IMR-90 (cell line): ENCODE measurements at regions not wholly inside any gene's neighbourhood (a gene's known extent, or its start where the extent isn't known, plus 50 kb on each side); places are given as distances from the start of the nearest gene placed in this dataset.

Source experiments
- ATAC-seq: fragments of 200-7000 bp; cut with Tn5 transposase; 2 replicates; pipeline ENCODE4 v1.9.1; 2020; ENCODE audit warnings: low read depth, mild to moderate bottlenecking, moderate library complexity
- BruUV-seq: library from RNA; stranded (reverse); fragments of 400-500 nt; replicated peaks from 2 replicates; lab custom pipeline; 2021; lab: Mats Ljungman, UMichigan
- CTCF ChIA-PET: fragments of 300-600 bp; formaldehyde crosslinking; extraction: SDS; loops from one replicate; lab custom pipeline; 2021; ENCODE audit warnings: antibody characterized with exemption; lab: Yijun Ruan, JAX
- POLR2A ChIA-PET: fragments of 300-600 bp; sonication (Branson Sonifier 250); formaldehyde crosslinking; loops from one replicate; lab custom pipeline; 2022; ENCODE audit warnings: antibody characterized with exemption; ENCODE audit not compliant: unreplicated experiment; lab: Charles Lee
- DNase-seq: peaks from one replicate; pipeline ENCODE4 v3.0.0; 2013
- H2AFZ ChIP-seq: replicated peaks from 2 replicates; pipeline ENCODE3; 2013; ENCODE audit warnings: low read length, mild to moderate bottlenecking; ENCODE audit not compliant: poor library complexity
- H2AK5ac ChIP-seq: 2 replicates; pipeline ENCODE4 v1.6.1; 2013; ENCODE audit warnings: low read depth, low read length, inconsistent platforms
- H2AK9ac ChIP-seq: replicated peaks from 2 replicates; pipeline ENCODE3; 2013; ENCODE audit warnings: mild to moderate bottlenecking, low read depth, low read length, moderate library complexity; ENCODE audit not compliant: poor library complexity
- H2BK120ac ChIP-seq: 2 replicates; pipeline ENCODE4 v1.6.1; 2013; ENCODE audit warnings: low read depth, low read length, inconsistent platforms
- H2BK15ac ChIP-seq: 3 replicates; pipeline ENCODE4 v1.6.1; 2013; ENCODE audit warnings: low read depth, low read length, inconsistent platforms
- H2BK20ac ChIP-seq: 2 replicates; pipeline ENCODE4 v1.6.1; 2013; ENCODE audit warnings: low read depth, mild to moderate bottlenecking, inconsistent platforms, low read length, moderate library complexity
- H2BK5ac ChIP-seq: 2 replicates; pipeline ENCODE4 v1.6.1; 2013; ENCODE audit warnings: mild to moderate bottlenecking, low read depth, low read length, inconsistent platforms; ENCODE audit not compliant: poor library complexity, severe bottlenecking
- H3K14ac ChIP-seq: replicated peaks from 2 replicates; pipeline ENCODE4 v1.6.1; 2013; ENCODE audit warnings: low read depth, low read length, inconsistent platforms
- H3K18ac ChIP-seq: 2 replicates; pipeline ENCODE4 v1.6.1; 2013; ENCODE audit warnings: low read depth, low read length, control low read depth
- H3K23ac ChIP-seq: 2 replicates; pipeline ENCODE4 v1.6.1; 2013; ENCODE audit warnings: low read depth, low read length, inconsistent platforms
- H3K27ac ChIP-seq: 2 replicates; pipeline ENCODE4 v1.5.1; 2013; ENCODE audit warnings: mild to moderate bottlenecking, control low read depth, low read length; ENCODE audit not compliant: insufficient read depth
- H3K27me3 ChIP-seq: 2 replicates; pipeline ENCODE4 v1.6.1; 2013; ENCODE audit warnings: low read length; ENCODE audit not compliant: control insufficient read depth, insufficient read depth
- H3K36me3 ChIP-seq: 2 replicates; pipeline ENCODE4 v1.6.1; 2013; ENCODE audit warnings: low read length, mixed read lengths; ENCODE audit not compliant: control insufficient read depth, insufficient read depth
- H3K4ac ChIP-seq: 2 replicates; pipeline ENCODE4 v1.6.1; 2013; ENCODE audit warnings: low read depth, low read length, inconsistent platforms
- H3K4me1 ChIP-seq: 2 replicates; pipeline ENCODE4 v1.6.1; 2013; ENCODE audit warnings: low read length, mixed read lengths; ENCODE audit not compliant: control insufficient read depth, insufficient read depth
- H3K4me2 ChIP-seq: 2 replicates; pipeline ENCODE4 v1.6.1; 2013; ENCODE audit warnings: low read depth, mild to moderate bottlenecking, control low read depth, low read length, moderate library complexity
- H3K4me3 ChIP-seq: 2 replicates; pipeline ENCODE4 v1.5.1; 2013; ENCODE audit warnings: low read depth, mild to moderate bottlenecking, control low read depth, low read length, moderate library complexity; ENCODE audit not compliant: insufficient read depth
- H3K56ac ChIP-seq: 2 replicates; pipeline ENCODE4 v1.6.1; 2013; ENCODE audit warnings: low read length, inconsistent platforms; ENCODE audit not compliant: insufficient read depth; ENCODE audit errors: extremely low read depth
- H3K79me1 ChIP-seq, 2 experiments: 2 replicates each; pipeline ENCODE4 v1.6.1; 2013; ENCODE audit warnings: low read length in 2 of 2, inconsistent platforms in 1 of 2, low read depth in 1 of 2
- H3K9ac ChIP-seq: 2 replicates; pipeline ENCODE4 v1.6.1; 2013; ENCODE audit warnings: low read depth, low read length, control low read depth
- H3K9me1 ChIP-seq: 2 replicates; pipeline ENCODE4 v1.6.1; 2013; ENCODE audit warnings: low read length, inconsistent platforms; ENCODE audit not compliant: insufficient read depth
- H3K9me3 ChIP-seq: 2 replicates; pipeline ENCODE4 v1.6.1; 2013; ENCODE audit warnings: low read length; ENCODE audit not compliant: control insufficient read depth, insufficient read depth
- H4K20me1 ChIP-seq: 2 replicates; pipeline ENCODE4 v1.6.1; 2013; ENCODE audit warnings: low read length, inconsistent platforms; ENCODE audit not compliant: insufficient read depth
- H4K5ac ChIP-seq: 2 replicates; pipeline ENCODE4 v1.6.1; 2013; ENCODE audit warnings: mild to moderate bottlenecking, low read depth, low read length, control low read depth
- H4K8ac ChIP-seq, 2 experiments: 2 replicates each; pipeline ENCODE4 v1.6.1; 2013; ENCODE audit warnings: low read depth in 2 of 2, low read length in 2 of 2, control low read depth in 1 of 2, inconsistent platforms in 1 of 2
- H4K91ac ChIP-seq: 2 replicates; pipeline ENCODE4 v1.6.1; 2013; ENCODE audit warnings: low read depth, low read length, inconsistent platforms; ENCODE audit not compliant: insufficient read depth
- BHLHE40 ChIP-seq: fragments of 150-350 bp; IDR thresholded peaks from 2 replicates; pipeline ENCODE4 v1.6.1; 2016; ENCODE audit warnings: mild to moderate bottlenecking, low read depth, low read length
- CEBPB ChIP-seq: IDR thresholded peaks from 2 replicates; pipeline ENCODE4 v1.6.1; 2012; ENCODE audit warnings: low read depth, low read length, improper control_type of control experiment
- CHD1 ChIP-seq: IDR thresholded peaks from 2 replicates; pipeline ENCODE4 v1.6.1; 2012; ENCODE audit warnings: low read depth, low read length, improper control_type of control experiment
- FOS ChIP-seq: fragments of 150-350 bp; IDR thresholded peaks from 2 replicates; pipeline ENCODE4 v1.6.1; 2016; ENCODE audit warnings: low read depth, low read length
- MAFK ChIP-seq: IDR thresholded peaks from 2 replicates; pipeline ENCODE4 v1.6.1; 2012; ENCODE audit warnings: low read depth, low read length, improper control_type of control experiment
- MAZ ChIP-seq: IDR thresholded peaks from 2 replicates; pipeline ENCODE4 v1.6.1; 2012; ENCODE audit warnings: low read depth, mild to moderate bottlenecking, low read length, improper control_type of control experiment, moderate library complexity, borderline replicate concordance
- MXI1 ChIP-seq: IDR thresholded peaks from 2 replicates; pipeline ENCODE4 v1.6.1; 2012; ENCODE audit warnings: low read depth, mild to moderate bottlenecking, low read length, moderate library complexity, borderline replicate concordance
- NFE2L2 ChIP-seq: fragments of 150-350 bp; IDR thresholded peaks from 2 replicates; pipeline ENCODE4 v1.6.1; 2016; ENCODE audit warnings: low read depth, mild to moderate bottlenecking, low read length
- POLR2A ChIP-seq: IDR thresholded peaks from 2 replicates; pipeline ENCODE4 v1.6.1; 2012; ENCODE audit warnings: mild to moderate bottlenecking, low read depth, low read length
- RAD21 ChIP-seq: IDR thresholded peaks from 2 replicates; pipeline ENCODE4 v1.6.1; 2012; ENCODE audit warnings: low read length, improper control_type of control experiment
- RCOR1 ChIP-seq: IDR thresholded peaks from 2 replicates; pipeline ENCODE4 v1.6.1; 2012; ENCODE audit warnings: mild to moderate bottlenecking, low read length, improper control_type of control experiment; ENCODE audit not compliant: insufficient replicate concordance
- RFX5 ChIP-seq: IDR thresholded peaks from 2 replicates; pipeline ENCODE4 v1.8.0; 2012; ENCODE audit warnings: low read depth, mild to moderate bottlenecking, low read length, moderate library complexity
- SMC3 ChIP-seq: fragments of 150-350 bp; IDR thresholded peaks from 2 replicates; pipeline ENCODE4 v1.6.1; 2016; ENCODE audit warnings: low read depth, mild to moderate bottlenecking, antibody characterized with exemption, low read length, moderate library complexity
- WGBS, 2 experiments: methylation state at CpG; one replicate each; pipeline versions ENCODE4 v1.1.5 to v1.1.7; 2013; ENCODE audit warnings: missing lambda C conversion rate in 2 of 2; ENCODE audit not compliant: insufficient read length in 1 of 2; ENCODE audit errors: extremely low coverage in 2 of 2; 5-methylcytosine and 5-hydroxymethylcytosine counted together
- dilution Hi-C: fragments of 300-500 bp; cut with HindIII; formaldehyde crosslinking; loops from one replicate; pipeline ENCODE4 v1.14.3; 2018; ENCODE audit warnings: low sequenced_read_pairs; ENCODE audit not compliant: unreplicated experiment
- in situ Hi-C: fragments of 300-500 bp; cut with MboI; formaldehyde crosslinking; loops from 3 replicates; pipeline ENCODE4 v1.14.3; 2019; ENCODE audit warnings: low sequenced_read_pairs, inconsistent platforms, mixed read lengths
- intact Hi-C: fragments of 100-400 bp; cut with micrococcal nuclease; formaldehyde crosslinking; loops from 2 replicates; pipeline ENCODE4 v1.10.0; 2022
- TF ChIP-seq, protein P1 (sequence below): conservative IDR thresholded peaks from 2 replicates; pipeline ENCODE4 v1.5.1; 2012; ENCODE audit warnings: mild to moderate bottlenecking, low read depth, low read length, improper control_type of control experiment
- TF ChIP-seq, protein P2 (sequence below): fragments of 150-350 bp; IDR thresholded peaks from 2 replicates; pipeline ENCODE4 v1.6.1; 2017; ENCODE audit warnings: mild to moderate bottlenecking, antibody characterized with exemption, low read length, low read depth
- TF ChIP-seq, protein P3 (sequence below): fragments of 150-350 bp; IDR thresholded peaks from 2 replicates; pipeline ENCODE4 v1.6.1; 2016; ENCODE audit warnings: low read depth, mild to moderate bottlenecking, low read length, moderate library complexity, borderline replicate concordance

DNA sequence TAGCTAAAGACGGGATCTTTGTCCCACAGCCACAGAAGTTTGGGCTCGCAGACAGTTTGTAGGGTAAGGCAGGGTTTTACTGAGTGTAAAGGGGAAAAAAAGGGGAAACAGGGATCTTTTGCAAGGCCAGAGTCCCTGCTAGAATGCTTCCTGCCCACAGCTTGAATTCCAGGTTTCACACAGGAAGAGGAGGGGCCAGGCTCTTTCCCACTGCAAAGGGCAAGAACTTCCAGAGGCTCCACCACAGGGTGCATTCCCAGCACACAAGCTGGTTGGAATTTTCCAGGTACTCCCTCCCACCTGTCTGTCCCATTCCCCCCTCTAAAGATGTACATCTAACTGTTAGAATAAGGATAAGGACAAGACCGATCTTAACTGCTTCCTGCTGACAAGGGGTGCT is 1126.9 kb downstream of the KCNT2 start:
- Histone ChIP-seq H4K20me1 (no peaks in the 10 kb centered on the region), H2AFZ (peak overlapping the region; percentile 68), H3K56ac (no peak overlapping the region), H2BK120ac (no peak overlapping the region), H3K27ac (no peak overlapping the region), H3K4me1 (no peaks in the 10 kb centered on the region), H4K91ac (no peak overlapping the region), H3K9me1 (no peaks in the 10 kb centered on the region), H3K9ac (no peak overlapping the region), H3K4ac (no peak overlapping the region), H3K36me3 (no peaks in the 10 kb centered on the region), H3K27me3 (no peaks in the 10 kb centered on the region), H4K8ac (no peak overlapping the region), H2AK9ac (no peak overlapping the region), H4K5ac (no peak overlapping the region), H2BK5ac (no peak overlapping the region), H3K9me3 (no peaks in the 10 kb centered on the region), H3K14ac (no peak overlapping the region), H3K18ac (no peak overlapping the region), H3K4me3 (no peak overlapping the region), H3K79me1 (no peaks in the 10 kb centered on the region), H2AK5ac (no peak overlapping the region), H2BK20ac (no peak overlapping the region), H3K4me2 (no peak overlapping the region), H3K23ac (no peak overlapping the region), H2BK15ac (no peak overlapping the region)
- ChIA-PET CTCF (interaction anchor here (1.1 kb wide), 1 partner anchor 11 kb away, joined by 3 read pairs; no protein-coding TSS in a partner anchor), POLR2A (no interaction called here)
- intact Hi-C loops (no loop called here), in situ Hi-C loops (no loop called here), dilution Hi-C loops (no loop called here)
- TF ChIP-seq MAFK (no peak), FOS (no peak), RFX5 (no peak), SMC3 (no peak), RCOR1 (no peak), MXI1 (no peak), RAD21 (no peak), NFE2L2 (no peak), POLR2A (no peak), BHLHE40 (no peak), CHD1 (no peak), MAZ (no peak), CEBPB (no peak)
- TF ChIP-seq, protein P1, sequence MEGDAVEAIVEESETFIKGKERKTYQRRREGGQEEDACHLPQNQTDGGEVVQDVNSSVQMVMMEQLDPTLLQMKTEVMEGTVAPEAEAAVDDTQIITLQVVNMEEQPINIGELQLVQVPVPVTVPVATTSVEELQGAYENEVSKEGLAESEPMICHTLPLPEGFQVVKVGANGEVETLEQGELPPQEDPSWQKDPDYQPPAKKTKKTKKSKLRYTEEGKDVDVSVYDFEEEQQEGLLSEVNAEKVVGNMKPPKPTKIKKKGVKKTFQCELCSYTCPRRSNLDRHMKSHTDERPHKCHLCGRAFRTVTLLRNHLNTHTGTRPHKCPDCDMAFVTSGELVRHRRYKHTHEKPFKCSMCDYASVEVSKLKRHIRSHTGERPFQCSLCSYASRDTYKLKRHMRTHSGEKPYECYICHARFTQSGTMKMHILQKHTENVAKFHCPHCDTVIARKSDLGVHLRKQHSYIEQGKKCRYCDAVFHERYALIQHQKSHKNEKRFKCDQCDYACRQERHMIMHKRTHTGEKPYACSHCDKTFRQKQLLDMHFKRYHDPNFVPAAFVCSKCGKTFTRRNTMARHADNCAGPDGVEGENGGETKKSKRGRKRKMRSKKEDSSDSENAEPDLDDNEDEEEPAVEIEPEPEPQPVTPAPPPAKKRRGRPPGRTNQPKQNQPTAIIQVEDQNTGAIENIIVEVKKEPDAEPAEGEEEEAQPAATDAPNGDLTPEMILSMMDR, result no peak
- TF ChIP-seq, protein P2, sequence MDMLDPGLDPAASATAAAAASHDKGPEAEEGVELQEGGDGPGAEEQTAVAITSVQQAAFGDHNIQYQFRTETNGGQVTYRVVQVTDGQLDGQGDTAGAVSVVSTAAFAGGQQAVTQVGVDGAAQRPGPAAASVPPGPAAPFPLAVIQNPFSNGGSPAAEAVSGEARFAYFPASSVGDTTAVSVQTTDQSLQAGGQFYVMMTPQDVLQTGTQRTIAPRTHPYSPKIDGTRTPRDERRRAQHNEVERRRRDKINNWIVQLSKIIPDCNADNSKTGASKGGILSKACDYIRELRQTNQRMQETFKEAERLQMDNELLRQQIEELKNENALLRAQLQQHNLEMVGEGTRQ, result no peak
- TF ChIP-seq, protein P3, sequence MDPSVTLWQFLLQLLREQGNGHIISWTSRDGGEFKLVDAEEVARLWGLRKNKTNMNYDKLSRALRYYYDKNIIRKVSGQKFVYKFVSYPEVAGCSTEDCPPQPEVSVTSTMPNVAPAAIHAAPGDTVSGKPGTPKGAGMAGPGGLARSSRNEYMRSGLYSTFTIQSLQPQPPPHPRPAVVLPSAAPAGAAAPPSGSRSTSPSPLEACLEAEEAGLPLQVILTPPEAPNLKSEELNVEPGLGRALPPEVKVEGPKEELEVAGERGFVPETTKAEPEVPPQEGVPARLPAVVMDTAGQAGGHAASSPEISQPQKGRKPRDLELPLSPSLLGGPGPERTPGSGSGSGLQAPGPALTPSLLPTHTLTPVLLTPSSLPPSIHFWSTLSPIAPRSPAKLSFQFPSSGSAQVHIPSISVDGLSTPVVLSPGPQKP, result no peak
- ATAC-seq (no peak), DNase-seq (no peak)
- 100% methylated on average over 1 of the region's 3 CpGs; no CpG with 5 or more reads in 1 of the 2 experiments for WGBS, 2 experiments
- BruUV-seq, result no TSS peak
